ENCODE measurements at regions not wholly inside any gene's neighbourhood (a gene's known extent, or its start where the extent isn't known, plus 50 kb on each side); places are given as distances from the start of the nearest gene placed in this dataset.
"Not testable (repeated sequence)": the region's sequence is repeated elsewhere in the genome, so short reads cannot be mapped to it uniquely, and the experiment has no call there.

- no peak for DNase-seq
Observed at GRCh38 chr10:55223352-55223751, 422.3 kb upstream of the PCDH15 start.

GRCh38 chr10:55220975-55221374 lies 419.9 kb upstream of the PCDH15 start:
- DNase-seq = no peak

GRCh38 chr10:55215699-55216098 lies 414.7 kb upstream of the PCDH15 start:
- DNase-seq = no peak

GRCh38 chr10:55214608-55215007 lies 413.6 kb upstream of the PCDH15 start:
- no peak for DNase-seq

GRCh38 chr10:55212051-55212450 lies 411.0 kb upstream of the PCDH15 start:
- no peak for DNase-seq

- DNase-seq = no peak
Observed at GRCh38 chr10:55203874-55204273, 402.8 kb upstream of the PCDH15 start.

GRCh38 chr10:55203319-55203718 lies 402.3 kb upstream of the PCDH15 start:
- peak; percentile 24 for DNase-seq

- DNase-seq = peak; percentile 8
Observed at GRCh38 chr10:55200020-55200419, 399.0 kb upstream of the PCDH15 start.

GRCh38 chr10:55191236-55191860 lies 390.3 kb upstream of the PCDH15 start:
- DNase-seq = no peak

GRCh38 chr10:55183993-55184392 lies 383.0 kb upstream of the PCDH15 start:
- peak; percentile 60 for DNase-seq

GRCh38 chr10:55180357-55180756 lies 379.3 kb upstream of the PCDH15 start:
- no peak for DNase-seq

- DNase-seq = peak; percentile 23
Observed at GRCh38 chr10:55174419-55174818, 373.4 kb upstream of the PCDH15 start.

GRCh38 chr10:55169493-55169892 lies 368.5 kb upstream of the PCDH15 start:
- DNase-seq = no peak

- DNase-seq = no peak
Observed at GRCh38 chr10:55168343-55168742, 367.3 kb upstream of the PCDH15 start.

- peak; percentile 96 for DNase-seq
Observed at GRCh38 chr10:55163388-55163979, 362.5 kb upstream of the PCDH15 start.

- not testable (repeated sequence) for DNase-seq
Observed at GRCh38 chr10:55162321-55162720, 361.3 kb upstream of the PCDH15 start.

- DNase-seq = no peak
Observed at GRCh38 chr10:55160655-55161283, 359.7 kb upstream of the PCDH15 start.

GRCh38 chr10:55158633-55159032 lies 357.6 kb upstream of the PCDH15 start:
- DNase-seq = no peak

- DNase-seq = peak; percentile 52
Observed at GRCh38 chr10:55146032-55146431, 345.0 kb upstream of the PCDH15 start.

GRCh38 chr10:55144001-55144400 lies 343.0 kb upstream of the PCDH15 start:
- DNase-seq = no peak

- DNase-seq = no peak
Observed at GRCh38 chr10:55141892-55142291, 340.9 kb upstream of the PCDH15 start.

GRCh38 chr10:55137063-55137462 lies 336.0 kb upstream of the PCDH15 start:
- no peak for DNase-seq

GRCh38 chr10:55104738-55105137 lies 303.7 kb upstream of the PCDH15 start:
- DNase-seq = no peak

GRCh38 chr10:55098452-55098851 lies 297.4 kb upstream of the PCDH15 start:
- DNase-seq = no peak
